MV-4-11 (cell line): ENCODE measurements at regions not wholly inside any gene's neighbourhood (a gene's known extent, or its start where the extent isn't known, plus 50 kb on each side); places are given as distances from the start of the nearest gene placed in this dataset.
"Not testable (repeated sequence)": the region's sequence is repeated elsewhere in the genome, so short reads cannot be mapped to it uniquely, and the experiment has no call there.

Source experiments
- DNase-seq: peaks from one replicate; lab custom pipeline; 2025; lab: John Stamatoyannopoulos, UW

DNA sequence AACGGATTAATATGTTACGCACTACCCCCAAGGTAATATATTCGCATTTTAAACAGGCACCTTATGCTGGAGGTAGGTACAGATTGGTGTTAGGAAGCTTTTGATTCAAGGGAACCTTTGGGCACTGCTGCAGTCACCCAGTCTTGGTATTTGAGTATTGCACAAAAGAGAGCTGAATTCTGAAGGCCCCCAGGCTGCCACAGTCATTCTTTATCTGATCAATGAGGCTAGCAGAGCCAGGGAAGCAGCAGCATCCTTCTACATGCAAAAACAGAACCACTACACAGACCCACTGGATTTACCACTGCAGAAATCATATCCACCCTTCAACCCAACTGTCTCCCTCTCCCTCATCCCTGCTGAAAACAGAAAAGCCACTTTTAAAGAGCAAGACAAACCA is 121.2 kb upstream of the GRIN3A start:
- DNase-seq: no peak

DNA sequence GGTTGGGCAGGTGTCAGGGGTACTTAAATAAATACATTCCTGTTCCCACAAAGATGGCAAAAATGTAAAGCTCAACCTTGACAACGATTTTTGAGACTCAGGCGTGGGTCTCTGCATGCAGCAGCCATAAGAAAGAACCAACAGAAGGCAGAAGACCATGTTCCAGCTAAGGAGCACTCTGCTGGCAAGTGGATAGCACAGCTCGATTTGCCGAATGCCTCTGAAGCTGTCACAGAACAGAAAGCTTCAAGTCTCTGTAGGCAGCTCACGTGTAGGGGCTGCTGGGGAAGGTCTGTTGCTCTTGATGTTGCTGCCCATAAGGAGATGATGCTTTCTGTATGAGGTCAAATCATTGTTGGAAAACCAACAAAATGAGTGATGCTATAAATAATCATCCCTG is 119.6 kb upstream of the GRIN3A start:
- DNase-seq: no peak

DNA sequence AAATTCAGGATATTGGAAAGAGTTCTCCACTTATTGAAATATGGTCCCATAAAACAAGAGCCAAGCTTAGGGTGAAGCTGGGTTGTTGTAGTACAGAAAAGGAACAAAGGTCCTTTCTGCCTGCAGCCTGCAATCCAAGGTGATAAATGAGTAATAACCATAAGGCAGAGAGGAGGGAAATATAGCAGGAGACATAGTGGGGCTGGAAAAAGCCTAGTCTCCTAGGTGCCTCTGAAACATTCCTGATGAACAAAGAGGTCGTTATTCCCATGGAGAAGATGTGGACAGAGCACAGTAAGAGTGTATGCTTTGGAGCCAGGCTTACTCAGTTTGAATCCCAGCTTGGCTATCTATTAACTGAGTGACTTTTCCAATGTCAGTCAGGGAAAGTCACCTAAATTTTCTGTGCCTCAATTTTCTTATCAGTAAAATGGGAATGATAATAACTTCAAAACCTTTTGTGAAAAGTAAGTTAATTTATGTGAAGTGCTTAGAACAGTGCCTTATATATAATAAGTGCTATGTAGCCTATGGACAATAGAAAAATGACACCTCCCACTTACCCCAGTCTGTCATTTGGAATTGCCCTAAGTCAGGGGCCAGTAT is 110.8 kb upstream of the GRIN3A start:
- no peak for DNase-seq

DNA sequence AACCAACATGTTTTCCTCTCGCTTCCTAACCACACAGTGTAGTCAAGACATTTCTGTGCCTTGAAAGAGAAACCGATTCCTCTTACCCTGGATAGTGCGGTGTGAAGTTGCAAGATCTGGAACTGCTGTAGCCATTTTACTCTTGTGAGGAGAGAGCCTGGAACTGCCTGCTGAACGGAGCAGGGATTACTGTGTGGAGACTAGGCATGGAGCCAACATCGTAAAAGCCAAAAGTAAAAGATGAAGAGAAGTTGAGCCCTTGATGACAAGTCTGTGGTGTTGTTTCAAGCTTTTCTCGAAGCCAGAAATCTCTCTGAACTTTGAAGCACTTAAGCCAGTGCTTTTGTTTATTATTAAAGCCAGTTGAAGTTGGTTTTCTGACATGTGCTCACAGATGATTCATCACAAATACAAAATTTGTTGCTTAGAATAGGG is 110.1 kb upstream of the GRIN3A start:
- no peak for DNase-seq

DNA sequence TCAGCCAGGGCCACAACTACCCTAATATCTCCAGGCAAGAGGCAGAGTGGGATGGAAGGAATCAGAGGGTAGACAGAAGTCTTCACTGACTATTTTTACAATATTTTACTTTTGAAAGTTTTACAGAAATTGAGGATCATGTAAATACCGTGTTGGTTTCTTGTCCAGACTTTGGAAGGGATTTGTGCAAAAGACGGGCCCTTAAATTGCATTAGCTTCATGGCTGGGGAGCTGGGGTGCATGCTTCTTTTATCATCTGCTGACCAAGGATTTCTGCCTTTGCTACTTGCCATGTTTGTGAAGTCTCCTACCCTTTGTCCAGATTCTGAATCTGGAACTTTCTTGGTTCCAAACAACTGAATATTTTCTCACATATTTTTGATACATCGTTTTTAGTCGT is 107.7 kb upstream of the GRIN3A start:
- no peak for DNase-seq

DNA sequence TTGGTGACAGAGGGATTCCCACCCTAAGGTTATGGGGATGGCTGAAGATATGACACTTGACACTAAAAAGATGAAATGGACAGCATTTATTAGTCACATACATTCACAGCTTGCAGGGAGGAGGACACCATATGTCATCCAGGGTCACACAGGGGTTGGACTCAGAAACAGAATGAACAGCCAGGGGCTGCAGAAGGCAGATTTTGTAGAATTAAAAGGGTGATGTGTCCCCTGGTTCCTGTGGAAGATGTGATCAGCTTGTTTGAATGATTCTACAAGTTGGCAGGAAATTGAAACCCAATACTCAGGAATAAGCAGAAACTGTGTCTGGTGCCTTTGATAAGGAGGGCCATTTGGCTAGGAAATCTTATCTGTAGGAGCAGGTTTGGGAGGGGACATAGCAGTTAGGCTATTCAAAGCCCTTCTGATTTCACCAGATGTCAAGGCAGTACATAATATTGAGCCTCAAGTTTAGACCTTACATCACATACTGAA is 102.3 kb upstream of the GRIN3A start:
- DNase-seq: no peak

DNA sequence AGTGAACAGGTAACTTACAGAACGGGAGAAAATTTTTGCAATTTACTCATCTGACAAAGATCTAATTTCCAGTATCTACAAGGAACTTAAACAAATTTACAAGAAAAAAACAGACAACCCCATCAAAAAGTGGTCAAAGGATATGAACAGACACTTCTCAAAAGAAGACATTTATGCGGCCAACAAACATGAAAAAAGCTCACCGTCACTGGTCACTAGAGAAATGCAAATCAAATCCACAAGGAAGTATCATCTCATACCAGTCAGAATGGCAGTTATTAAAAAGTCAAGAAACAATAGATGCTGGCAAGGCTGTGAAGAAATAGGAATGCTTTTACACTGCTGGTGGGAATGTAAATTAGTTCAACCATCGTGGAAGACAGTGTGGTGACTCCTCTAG is 100.5 kb upstream of the GRIN3A start:
- not testable (repeated sequence) for DNase-seq

DNA sequence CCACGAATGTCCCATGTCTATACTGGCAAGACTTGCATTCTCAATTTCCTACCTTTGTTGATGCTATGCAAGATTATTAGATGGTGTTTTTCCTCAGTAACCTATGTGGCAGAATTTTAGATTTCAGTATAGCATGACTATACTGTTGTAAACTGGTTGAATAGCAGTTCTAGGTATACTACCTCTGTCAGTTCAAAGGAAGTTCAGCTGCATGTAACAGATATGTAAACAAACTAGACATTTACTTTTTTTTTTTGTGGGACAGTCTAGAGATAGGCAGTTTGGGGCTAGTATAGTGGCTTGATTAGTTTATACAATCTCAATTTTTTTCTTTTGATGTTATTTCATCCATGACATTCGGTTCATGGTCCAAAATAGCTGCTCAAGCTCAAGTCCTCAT is 97.6 kb upstream of the GRIN3A start:
- no peak for DNase-seq

DNA sequence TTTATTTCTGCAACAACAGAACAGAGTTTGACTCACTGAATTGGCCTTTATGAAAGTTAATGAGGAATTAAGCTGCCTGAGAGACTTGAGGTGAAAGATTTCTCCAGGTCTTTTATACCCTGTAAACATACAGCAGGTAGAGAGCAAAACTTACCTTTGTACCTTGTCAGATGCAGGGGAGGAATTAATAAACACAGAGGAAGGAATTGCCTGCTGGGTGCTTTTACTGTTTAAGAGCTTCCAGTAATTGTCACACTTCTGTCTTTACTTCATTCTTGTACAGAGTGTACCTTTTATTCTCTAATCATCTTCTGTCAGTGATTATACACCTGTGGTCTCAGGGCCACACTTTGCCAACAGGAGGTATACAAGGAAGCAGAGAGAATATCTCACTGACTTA is 94.0 kb upstream of the GRIN3A start:
- DNase-seq: no peak

DNA sequence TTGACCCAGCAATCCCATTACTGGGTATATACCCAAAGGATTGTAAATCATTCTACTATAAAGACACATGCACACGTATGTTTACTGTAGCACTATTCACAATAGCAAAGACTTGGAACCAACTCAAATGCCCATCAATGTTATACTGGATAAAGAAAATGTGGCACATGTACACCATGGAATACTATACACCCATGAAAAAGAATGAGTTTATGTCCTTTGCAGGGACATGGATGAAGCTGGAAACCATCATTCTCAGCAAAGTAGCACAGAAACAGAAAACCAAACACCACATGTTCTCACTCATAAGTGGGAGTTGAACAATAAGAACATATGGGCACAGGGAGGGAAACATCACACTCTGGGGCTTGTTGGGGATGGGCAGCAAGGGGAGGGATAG is 83.0 kb upstream of the GRIN3A start:
- not testable (repeated sequence) for DNase-seq

DNA sequence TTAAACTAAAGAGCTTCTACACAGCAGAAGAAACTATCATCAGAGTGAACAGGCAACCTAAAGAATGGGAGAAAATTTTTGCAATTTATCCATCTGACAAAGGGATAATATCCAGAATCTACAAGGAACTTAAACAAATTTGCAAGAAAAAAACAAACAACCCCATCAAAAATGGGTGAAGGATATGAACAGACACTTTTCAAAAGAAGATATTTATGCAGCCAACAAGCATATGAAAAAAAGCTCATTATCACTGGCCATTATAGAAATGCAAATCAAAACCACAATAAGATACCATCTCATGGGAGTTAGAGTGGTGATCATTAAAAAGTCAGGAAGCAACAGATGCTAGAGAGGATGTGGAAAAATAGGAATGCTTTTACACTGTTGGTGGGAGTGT is 82.5 kb upstream of the GRIN3A start:
- DNase-seq: not testable (repeated sequence)

DNA sequence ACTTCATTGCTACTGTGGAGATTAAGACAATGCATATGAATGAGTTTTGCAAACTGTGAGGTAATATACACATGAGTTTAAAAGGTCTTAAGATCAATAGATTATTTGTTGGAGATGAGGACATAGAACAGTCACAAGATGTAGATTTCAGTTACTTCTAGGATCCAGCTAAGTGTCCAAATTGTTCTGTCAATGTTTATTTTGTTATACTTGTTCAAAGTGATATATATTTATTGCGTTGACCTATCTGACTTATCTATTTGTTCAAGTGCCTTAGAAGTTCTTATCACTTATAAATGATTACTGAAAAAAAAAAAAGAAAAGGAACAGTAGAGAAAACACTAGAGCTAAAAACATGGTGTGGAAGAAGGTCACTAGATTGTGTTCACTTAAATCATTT is 75.6 kb upstream of the GRIN3A start:
- no peak for DNase-seq

DNA sequence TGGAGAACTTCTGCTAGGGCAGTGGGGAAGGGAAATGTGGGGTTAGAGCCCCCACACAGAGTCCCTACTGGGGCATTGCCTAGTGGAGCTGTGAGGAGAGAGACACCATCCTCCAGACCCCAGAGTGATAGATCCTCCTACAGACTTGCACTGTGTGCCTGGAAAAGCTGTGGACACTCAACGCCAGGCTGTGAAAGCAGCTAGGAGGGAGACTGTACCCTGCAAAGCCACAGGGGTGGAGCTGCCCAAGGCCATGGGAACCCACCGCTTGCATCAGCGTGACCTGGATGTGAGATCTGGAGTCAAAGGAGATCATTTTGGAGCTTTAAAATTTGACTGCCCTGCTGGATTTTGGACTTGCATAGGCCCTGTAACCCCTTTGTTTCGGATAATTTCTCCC is 69.4 kb upstream of the GRIN3A start:
- DNase-seq: not testable (repeated sequence)

DNA sequence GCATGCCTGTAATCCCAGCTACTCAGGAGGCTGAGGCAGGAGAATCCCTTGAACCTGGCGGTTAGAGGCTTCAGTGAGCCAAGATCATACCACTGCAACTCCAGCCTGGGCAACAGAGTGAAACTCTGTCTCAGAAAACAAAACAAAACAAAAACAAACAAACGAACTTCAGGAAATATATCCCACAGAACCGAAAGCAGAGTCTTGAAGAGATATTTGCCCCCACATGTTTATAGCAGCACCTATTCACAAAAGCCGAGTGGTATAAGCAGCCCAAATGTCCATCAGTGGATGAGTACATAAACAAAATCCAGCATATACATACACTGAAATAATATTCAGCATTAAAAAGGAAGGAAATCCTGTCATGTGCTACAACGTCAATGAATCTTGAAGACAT is 57.6 kb upstream of the GRIN3A start:
- no peak for DNase-seq

DNA sequence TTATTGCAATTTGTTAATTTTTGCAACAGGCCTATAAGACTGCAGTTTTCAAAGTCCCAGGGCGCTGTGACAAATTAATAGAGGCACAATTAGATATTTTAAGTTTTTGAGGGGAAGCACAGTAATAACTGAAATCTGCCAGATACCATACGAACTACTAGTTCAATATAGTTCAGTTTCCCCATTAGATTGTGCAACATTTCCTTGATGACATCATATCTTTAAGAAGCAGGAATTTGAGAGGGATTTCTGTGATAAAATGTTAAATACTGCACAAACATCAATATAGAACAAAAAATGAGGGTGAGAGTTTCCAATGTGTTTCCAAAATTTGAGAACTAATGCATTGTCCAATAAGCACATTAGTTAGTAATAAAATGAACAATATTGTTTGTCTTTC is 56.7 kb upstream of the GRIN3A start:
- peak; percentile 11 for DNase-seq

DNA sequence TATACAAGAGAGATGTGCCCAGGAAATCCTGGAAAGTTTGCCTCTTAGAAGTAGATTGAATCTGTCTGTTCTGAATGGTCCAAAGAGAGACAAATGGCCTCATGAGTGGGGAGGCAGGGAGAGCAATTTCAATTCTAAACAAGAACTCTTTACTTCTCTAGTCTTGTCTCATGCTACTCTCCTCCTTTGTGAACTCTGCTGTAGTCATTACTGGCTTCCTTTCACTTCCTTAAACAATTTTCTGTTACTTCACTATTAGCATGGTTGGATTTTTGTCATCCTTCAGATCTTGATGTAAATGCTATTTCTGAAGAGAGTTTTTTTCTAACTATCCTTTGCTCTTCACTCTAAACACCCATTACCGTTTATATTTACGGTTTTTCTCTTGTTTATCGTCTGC is 54.0 kb upstream of the GRIN3A start:
- peak; percentile 55 for DNase-seq

DNA sequence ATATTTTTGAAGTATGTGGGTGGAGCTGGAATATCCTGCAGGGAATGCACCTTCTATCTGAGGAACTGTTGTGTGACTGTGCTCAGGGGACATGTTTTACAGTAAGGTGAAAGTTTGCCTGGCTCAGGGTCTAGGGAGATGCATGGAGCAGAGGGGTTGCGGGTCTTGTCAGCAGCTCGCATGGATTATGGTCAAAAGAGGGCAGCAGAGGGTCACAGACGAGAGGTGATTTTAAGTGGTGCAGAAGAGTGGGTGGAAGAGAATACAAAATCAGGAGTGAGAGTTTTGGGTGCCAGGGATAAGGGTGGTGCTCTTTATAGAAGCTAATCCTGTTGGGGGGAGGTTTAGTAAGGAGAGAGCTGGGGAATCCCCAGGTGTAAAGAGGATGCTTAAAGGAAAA is 53.5 kb upstream of the GRIN3A start:
- DNase-seq: no peak

DNA sequence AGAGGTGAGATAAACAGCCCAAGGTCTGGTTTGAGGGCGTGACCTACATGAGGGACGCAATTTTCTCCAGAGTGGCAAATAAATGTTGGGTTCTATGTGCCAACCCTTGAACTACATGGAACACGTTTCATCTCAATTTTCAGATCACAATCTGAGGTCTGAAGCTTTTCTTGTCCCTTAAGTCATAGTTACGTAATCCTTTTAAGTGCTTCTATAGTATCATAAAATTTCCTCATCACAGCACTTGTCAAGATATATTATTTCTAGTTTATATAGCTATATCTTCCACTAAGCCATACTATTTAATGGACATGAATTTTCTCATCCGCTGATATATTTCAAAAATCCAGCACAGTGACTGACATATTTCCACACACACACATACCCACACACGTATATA is 53.1 kb upstream of the GRIN3A start:
- no peak for DNase-seq
